ENCODE measurements at regions not wholly inside any gene's neighbourhood (a gene's known extent, or its start where the extent isn't known, plus 50 kb on each side); places are given as distances from the start of the nearest gene placed in this dataset.
"Not testable (repeated sequence)": the region's sequence is repeated elsewhere in the genome, so short reads cannot be mapped to it uniquely, and the experiment has no call there.

- no peak for ATAC-seq
- 92% methylated on average over 2 of the region's 3 CpGs for whole genome bisulfite sequencing (ENCODE audit: insufficient coverage, low coverage, low lambda C conversion rate, missing lambda C conversion rate)
Observed at GRCh38 chr14:103233328-103233727, 100.7 kb upstream of the EIF5 start.

DNA sequence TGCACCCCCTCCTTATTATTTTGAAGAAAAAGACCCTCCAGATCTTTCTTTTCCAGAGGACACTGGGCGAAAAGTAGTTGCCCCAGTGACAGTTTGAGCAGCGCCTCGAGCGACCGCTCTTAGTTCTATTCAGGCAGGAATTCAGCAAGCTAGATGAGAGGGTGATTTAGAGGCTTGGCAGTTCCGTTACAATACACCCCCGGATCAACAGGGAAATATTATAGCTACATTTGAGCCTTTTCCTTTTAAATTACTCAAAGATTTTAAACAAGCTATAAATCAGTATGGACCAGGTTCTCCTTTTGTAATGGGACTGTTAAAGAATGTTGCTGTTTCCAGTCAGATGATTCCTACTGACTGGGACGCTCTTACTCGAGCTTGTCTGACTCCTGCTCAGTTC, 99.2 kb upstream of the EIF5 start:
- H3K9me3 ChIP-seq; ATAC-seq; H3K4me3 ChIP-seq; H3K27ac ChIP-seq; H3K4me1 ChIP-seq; H3K27me3 ChIP-seq; H3K36me3 ChIP-seq; intact Hi-C loops (cut with DNase I); DNase-seq: not testable (repeated sequence)
- 71% methylated on average over 8 of the region's 9 CpGs for WGBS (ENCODE audit: insufficient coverage, low coverage, low lambda C conversion rate, missing lambda C conversion rate)

More at GRCh38 chr14:103233328-103233727, 100.7 kb upstream of the EIF5 start:
- intact Hi-C loops (cut with DNase I), result no loop called here
- DNase-seq, result no peak
- Histone ChIP-seq H3K36me3 (no peaks in the 10 kb centered on the region), H3K27me3 (no peaks in the 10 kb centered on the region), H3K4me1 (no peaks in the 10 kb centered on the region), H3K9me3 (no peaks in the 10 kb centered on the region), H3K4me3 (no peak overlapping the region), H3K27ac (no peak overlapping the region)
- TF ChIP-seq, protein P1, sequence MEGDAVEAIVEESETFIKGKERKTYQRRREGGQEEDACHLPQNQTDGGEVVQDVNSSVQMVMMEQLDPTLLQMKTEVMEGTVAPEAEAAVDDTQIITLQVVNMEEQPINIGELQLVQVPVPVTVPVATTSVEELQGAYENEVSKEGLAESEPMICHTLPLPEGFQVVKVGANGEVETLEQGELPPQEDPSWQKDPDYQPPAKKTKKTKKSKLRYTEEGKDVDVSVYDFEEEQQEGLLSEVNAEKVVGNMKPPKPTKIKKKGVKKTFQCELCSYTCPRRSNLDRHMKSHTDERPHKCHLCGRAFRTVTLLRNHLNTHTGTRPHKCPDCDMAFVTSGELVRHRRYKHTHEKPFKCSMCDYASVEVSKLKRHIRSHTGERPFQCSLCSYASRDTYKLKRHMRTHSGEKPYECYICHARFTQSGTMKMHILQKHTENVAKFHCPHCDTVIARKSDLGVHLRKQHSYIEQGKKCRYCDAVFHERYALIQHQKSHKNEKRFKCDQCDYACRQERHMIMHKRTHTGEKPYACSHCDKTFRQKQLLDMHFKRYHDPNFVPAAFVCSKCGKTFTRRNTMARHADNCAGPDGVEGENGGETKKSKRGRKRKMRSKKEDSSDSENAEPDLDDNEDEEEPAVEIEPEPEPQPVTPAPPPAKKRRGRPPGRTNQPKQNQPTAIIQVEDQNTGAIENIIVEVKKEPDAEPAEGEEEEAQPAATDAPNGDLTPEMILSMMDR (IDR thresholded peaks at IDR 0.05), result no peak
- no peak for TF ChIP-seq POLR2A (IDR thresholded peaks at IDR 0.05)

GRCh38 chr14:103235506-103235905, 98.5 kb upstream of the EIF5 start:
- H3K36me3 ChIP-seq; H3K27ac ChIP-seq; H3K4me3 ChIP-seq; H3K9me3 ChIP-seq; H3K27me3 ChIP-seq; DNase-seq; H3K4me1 ChIP-seq; intact Hi-C loops (cut with DNase I): not testable (repeated sequence)
- WGBS (ENCODE audit: insufficient coverage, low coverage, low lambda C conversion rate, missing lambda C conversion rate), result 45% methylated on average over 5 of the region's 5 CpGs
- peak in 1 of 4 donors; percentile 26 for ATAC-seq

DNA sequence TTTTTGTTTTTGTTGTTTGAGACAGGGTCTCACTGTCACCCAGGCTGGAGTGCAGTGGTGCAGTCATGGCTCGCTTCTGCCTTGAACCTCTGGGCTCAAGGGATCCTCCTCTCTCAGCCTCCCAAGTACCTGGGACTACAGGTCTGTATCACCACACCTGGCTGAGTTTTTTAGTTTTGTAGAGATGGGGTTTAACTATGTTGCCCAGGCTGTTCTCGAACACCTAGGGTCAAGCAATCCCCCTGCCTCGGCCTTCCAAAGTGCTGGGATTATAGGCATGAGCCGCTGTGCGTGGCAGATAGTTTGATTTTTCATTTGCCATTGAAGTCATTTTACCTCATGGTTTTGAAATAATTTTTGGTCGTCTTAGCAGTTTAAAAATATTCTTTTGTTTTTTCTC, 94.3 kb upstream of the EIF5 start:
- H3K4me3 ChIP-seq, result no peak overlapping the region
- no peak for DNase-seq
- no peak overlapping the region for H3K27ac ChIP-seq
- TF ChIP-seq, protein P1 (IDR thresholded peaks at IDR 0.05), result no peak
- no peak for TF ChIP-seq POLR2A (IDR thresholded peaks at IDR 0.05)
- H3K36me3 ChIP-seq, result no peaks in the 10 kb centered on the region
- ATAC-seq, result no peak
- H3K9me3 ChIP-seq, result no peaks in the 10 kb centered on the region
- H3K4me1 ChIP-seq, result peaks cover 0 to 4% (median 0%) of the 10 kb centered on the region in 4 donors
- intact Hi-C loops (cut with DNase I), result no loop called here
- no peaks in the 10 kb centered on the region for H3K27me3 ChIP-seq
- WGBS (ENCODE audit: insufficient coverage, low coverage, low lambda C conversion rate, missing lambda C conversion rate), result 74% methylated on average over 3 of the region's 6 CpGs

DNA sequence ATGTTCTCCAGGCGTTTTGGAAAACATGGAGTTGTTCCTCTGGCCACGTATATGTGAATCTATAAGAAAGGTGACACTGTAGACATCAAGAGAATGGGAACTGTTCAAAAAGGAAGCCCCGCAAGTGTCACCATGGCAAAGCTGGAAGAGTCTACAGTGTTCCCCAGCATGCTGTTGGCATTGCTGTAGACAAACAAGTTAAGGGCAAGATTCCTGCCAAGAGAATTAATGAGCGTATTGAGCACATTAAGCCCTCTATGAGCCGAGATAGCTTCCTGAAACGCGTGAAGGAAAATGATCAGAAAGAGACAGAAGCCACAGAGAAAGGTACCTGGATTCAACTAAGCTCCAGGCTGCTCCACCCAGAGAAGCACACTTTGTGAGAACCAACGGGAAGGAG, 92.5 kb upstream of the EIF5 start:
- no peak overlapping the region for H3K4me3 ChIP-seq
- H3K27ac ChIP-seq, result no peak overlapping the region
- H3K36me3 ChIP-seq, result no peaks in the 10 kb centered on the region
- TF ChIP-seq, protein P1 (IDR thresholded peaks at IDR 0.05), result no peak
- TF ChIP-seq POLR2A (IDR thresholded peaks at IDR 0.05), result no peak
- peaks cover 0 to 19% (median 5%) of the 10 kb centered on the region in 4 donors for H3K4me1 ChIP-seq
- DNase-seq (no peak), ATAC-seq (no peak)
- H3K27me3 ChIP-seq, result no peaks in the 10 kb centered on the region
- intact Hi-C loops (cut with DNase I), result no loop called here
- no peaks in the 10 kb centered on the region for H3K9me3 ChIP-seq
- WGBS (ENCODE audit: insufficient coverage, low coverage, low lambda C conversion rate, missing lambda C conversion rate), result 85% methylated on average over 8 of the region's 8 CpGs

Measured in right lobe of liver (tissue), 6 donors.